Testis (tissue), 2 donors: ENCODE measurements at regions not wholly inside any gene's neighbourhood (a gene's known extent, or its start where the extent isn't known, plus 50 kb on each side); places are given as distances from the start of the nearest gene placed in this dataset.

Experiments
- DNase-seq: peaks from one replicate; pipeline ENCODE4 v3.0.0-alpha.2; 2019
- H3K27ac ChIP-seq, 2 donors: fragments of 200-600 bp; sonication (generic); one replicate each; pipeline ENCODE4 v1.5.1; 2019
- H3K27me3 ChIP-seq: fragments of 200-600 bp; sonication (generic); one replicate; pipeline ENCODE4 v1.5.1; 2019
- H3K36me3 ChIP-seq: fragments of 200-600 bp; sonication (generic); one replicate; pipeline ENCODE4 v1.5.1; 2017; ENCODE audit warnings: low read depth; ENCODE audit errors: missing control alignments
- H3K4me1 ChIP-seq: fragments of 200-600 bp; sonication (generic); one replicate; pipeline ENCODE4 v1.5.1; 2019
- H3K4me3 ChIP-seq, 2 donors: fragments of 200-600 bp; sonication (generic); one replicate each; pipeline ENCODE4 v1.5.1; 2017 to 2019
- H3K9me3 ChIP-seq: fragments of 200-600 bp; sonication (generic); one replicate; pipeline ENCODE4 v1.5.1; 2017
- POLR2A ChIP-seq: fragments of 450-650 bp; IDR thresholded peaks from one replicate; pipeline ENCODE4 v1.6.1; 2017; ENCODE audit warnings: antibody characterized with exemption, mild to moderate bottlenecking, moderate library complexity
- WGBS, 2 donors: methylation state at CpG; one replicate each; pipeline ENCODE4 v1.1.5; 2018; 5-methylcytosine and 5-hydroxymethylcytosine counted together
- intact Hi-C: fragments of 100-400 bp; cut with DNase I; formaldehyde crosslinking; loops from one replicate; pipeline ENCODE4 v1.15.1; 2023; ENCODE audit warnings: low total_unique reads
- TF ChIP-seq, protein P1 (sequence below), 3 experiments: fragments of 450-650 bp in 2 of 3; fragments of 200-600 bp in 1 of 3; sonication (generic) in 1 of 3; IDR thresholded peaks; one replicate each; pipeline ENCODE4 v1.5.1; 2016 to 2019; ENCODE audit warnings: antibody characterized with exemption in 3 of 3, mild to moderate bottlenecking in 2 of 3, moderate library complexity in 1 of 3

DNA sequence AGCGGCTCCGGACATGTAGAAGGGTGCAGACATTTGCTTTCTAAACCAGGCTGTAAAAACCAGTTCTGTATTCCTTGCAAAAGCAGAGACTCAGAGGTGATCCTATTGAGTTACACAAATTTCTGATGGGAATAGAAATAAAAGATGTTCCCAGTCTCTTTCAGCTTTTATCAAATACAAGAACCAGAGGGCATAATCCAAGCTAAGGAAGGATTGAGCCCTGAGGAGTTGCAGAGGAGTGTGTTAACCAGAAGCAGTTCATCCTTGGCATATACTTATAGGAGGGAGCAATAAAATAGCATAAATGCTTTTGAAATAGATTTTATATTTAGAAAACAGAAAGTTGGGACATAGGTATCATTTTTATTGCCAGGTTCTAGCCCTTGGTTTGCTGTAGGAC lies 75.3 kb downstream of the KIF4B start:
- 94 to 98% methylated on average over 2 of the region's 2 CpGs for WGBS, 2 donors
- Histone ChIP-seq H3K4me1 (no peaks in the 10 kb centered on the region), H3K36me3 (no peaks in the 10 kb centered on the region), H3K27ac (no peak overlapping the region), H3K4me3 (no peak overlapping the region), H3K9me3 (no peaks in the 10 kb centered on the region), H3K27me3 (no peaks in the 10 kb centered on the region)
- no peak for DNase-seq
- no peak for TF ChIP-seq POLR2A
- TF ChIP-seq, protein P1, sequence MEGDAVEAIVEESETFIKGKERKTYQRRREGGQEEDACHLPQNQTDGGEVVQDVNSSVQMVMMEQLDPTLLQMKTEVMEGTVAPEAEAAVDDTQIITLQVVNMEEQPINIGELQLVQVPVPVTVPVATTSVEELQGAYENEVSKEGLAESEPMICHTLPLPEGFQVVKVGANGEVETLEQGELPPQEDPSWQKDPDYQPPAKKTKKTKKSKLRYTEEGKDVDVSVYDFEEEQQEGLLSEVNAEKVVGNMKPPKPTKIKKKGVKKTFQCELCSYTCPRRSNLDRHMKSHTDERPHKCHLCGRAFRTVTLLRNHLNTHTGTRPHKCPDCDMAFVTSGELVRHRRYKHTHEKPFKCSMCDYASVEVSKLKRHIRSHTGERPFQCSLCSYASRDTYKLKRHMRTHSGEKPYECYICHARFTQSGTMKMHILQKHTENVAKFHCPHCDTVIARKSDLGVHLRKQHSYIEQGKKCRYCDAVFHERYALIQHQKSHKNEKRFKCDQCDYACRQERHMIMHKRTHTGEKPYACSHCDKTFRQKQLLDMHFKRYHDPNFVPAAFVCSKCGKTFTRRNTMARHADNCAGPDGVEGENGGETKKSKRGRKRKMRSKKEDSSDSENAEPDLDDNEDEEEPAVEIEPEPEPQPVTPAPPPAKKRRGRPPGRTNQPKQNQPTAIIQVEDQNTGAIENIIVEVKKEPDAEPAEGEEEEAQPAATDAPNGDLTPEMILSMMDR (IDR thresholded peaks at IDR 0.05), result no peak
- intact Hi-C loops, result no loop called here

DNA sequence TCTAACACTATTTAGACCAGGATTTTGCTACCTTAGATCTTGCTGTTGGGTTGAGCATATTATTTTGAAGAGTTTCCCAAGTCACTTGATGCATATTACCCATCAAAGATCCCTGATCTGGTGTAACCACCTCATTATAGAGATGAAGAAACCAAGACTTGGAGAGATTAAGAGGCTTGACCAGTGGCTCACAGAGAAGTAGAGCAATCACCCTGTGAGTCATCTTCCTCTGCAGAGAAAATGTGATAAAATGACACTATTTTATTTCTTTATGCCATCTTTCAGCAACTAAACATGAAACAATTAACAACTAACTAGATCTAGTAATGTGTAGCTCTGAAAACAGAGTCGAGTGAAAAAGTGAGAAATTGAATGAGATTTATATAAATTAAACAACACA lies 76.1 kb downstream of the KIF4B start:
- TF ChIP-seq POLR2A, result no peak
- TF ChIP-seq, protein P1 (IDR thresholded peaks at IDR 0.05), result no peak
- Histone ChIP-seq H3K27me3 (no peaks in the 10 kb centered on the region), H3K36me3 (no peaks in the 10 kb centered on the region), H3K4me3 (no peak overlapping the region), H3K27ac (no peak overlapping the region), H3K4me1 (no peaks in the 10 kb centered on the region), H3K9me3 (no peaks in the 10 kb centered on the region)
- DNase-seq, result no peak
- intact Hi-C loops, result no loop called here
- 96% methylated on average over 1 of the region's 1 CpG for WGBS, 2 donors

DNA sequence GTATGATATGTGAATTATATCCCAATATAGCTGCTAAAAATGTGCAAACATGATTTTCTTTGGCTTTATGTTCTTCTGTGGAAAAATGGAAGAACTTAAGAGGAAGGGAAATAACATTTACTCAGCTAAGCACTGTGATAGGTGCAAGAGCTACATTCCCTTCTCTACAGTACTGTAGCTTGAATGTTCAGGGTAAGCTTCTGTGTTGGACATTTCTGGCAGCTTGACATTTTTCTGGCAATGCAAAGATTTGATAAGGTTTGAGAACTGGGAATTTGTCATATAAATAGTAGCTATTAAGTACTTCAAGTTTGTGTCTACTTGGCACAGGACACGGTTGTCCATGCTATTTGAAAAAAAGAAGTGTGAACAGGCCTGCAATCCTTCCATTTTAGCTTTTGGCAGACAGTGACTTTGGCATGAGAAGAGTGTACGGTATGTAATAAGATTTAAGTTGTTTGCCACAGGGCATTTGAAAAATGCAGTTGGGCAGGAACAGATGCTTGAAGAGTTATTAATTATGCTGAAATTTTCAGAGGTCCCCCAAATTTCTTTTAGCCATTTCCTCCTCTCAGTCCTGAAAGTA lies 77.6 kb downstream of the KIF4B start:
- Histone ChIP-seq H3K36me3 (no peaks in the 10 kb centered on the region), H3K4me1 (no peaks in the 10 kb centered on the region), H3K9me3 (no peaks in the 10 kb centered on the region), H3K27ac (no peak overlapping the region), H3K27me3 (no peaks in the 10 kb centered on the region), H3K4me3 (no peak overlapping the region)
- WGBS, 2 donors, result 49 to 57% methylated on average over 2 of the region's 2 CpGs
- DNase-seq, result no peak
- intact Hi-C loops, result no loop called here
- TF ChIP-seq, protein P1 (IDR thresholded peaks at IDR 0.05), result no peak
- no peak for TF ChIP-seq POLR2A

DNA sequence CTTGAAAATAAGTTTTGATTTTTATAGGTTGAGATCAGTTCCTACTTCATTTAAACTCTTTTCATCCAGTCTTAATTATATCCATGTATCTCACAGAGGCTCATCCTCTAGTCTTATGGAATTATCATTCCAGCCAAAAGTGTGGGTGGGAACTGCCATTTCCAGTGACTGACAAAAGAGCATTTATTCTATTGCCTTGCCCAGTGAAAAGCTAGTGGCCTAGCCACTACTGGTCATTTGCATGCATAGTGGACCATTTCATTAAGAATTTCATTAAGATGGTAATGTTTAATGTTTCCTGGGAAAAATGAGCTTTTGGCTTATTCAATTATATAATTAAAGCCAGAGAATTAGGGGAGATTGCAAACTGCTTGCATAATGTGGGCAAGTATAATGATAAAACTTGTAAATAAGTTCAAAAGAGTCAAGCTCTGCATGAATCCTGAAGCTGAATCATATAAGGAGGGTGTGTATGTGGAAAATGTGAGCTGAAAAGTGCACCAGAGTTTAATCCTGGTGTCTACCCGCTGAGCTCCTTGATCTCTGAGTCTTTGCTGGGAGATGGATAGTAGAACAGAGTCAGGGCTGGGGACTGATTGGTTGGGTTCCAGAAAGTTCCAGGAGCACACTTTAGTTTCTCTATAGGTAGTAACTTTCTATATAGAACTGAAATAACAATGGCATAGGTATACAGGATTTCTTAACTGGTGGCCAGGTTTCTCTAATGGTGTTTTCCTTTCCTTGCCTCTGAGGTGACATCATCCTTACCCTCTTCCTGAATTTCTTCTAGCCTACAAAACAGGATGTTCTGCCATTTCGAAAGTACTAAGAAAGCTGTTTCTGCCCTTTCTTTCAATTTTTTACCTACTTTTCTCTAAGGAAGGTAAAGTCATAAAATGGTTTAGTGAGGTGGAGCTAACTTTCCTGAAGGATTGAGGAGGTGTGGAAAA lies 78.5 kb downstream of the KIF4B start:
- intact Hi-C loops, result no loop called here
- Histone ChIP-seq H3K4me1 (no peaks in the 10 kb centered on the region), H3K27ac (no peak overlapping the region)

More for the DNA sequence above, 78.5 kb downstream of the KIF4B start:
- TF ChIP-seq POLR2A, result no peak
- TF ChIP-seq, protein P1 (IDR thresholded peaks at IDR 0.05), result no peak
- Histone ChIP-seq H3K9me3 (no peaks in the 10 kb centered on the region), H3K4me3 (no peak overlapping the region), H3K27me3 (no peaks in the 10 kb centered on the region), H3K36me3 (no peaks in the 10 kb centered on the region)
- DNase-seq, result no peak
- 86 to 89% methylated on average over 2 of the region's 2 CpGs for WGBS, 2 donors
